Trophoblast cell (in vitro differentiated cells and primary cell): ENCODE measurements at regions not wholly inside any gene's neighbourhood (a gene's known extent, or its start where the extent isn't known, plus 50 kb on each side); places are given as distances from the start of the nearest gene placed in this dataset.

Source experiments
- DNase-seq, 2 donors: peaks; one replicate each; pipeline ENCODE4 v3.0.0-alpha.2; 2016
- H2AFZ ChIP-seq: 2 replicates; pipeline ENCODE4 v1.6.1; 2013; ENCODE audit warnings: low read length, moderate library complexity, mild to moderate bottlenecking; ENCODE audit not compliant: insufficient read depth, poor library complexity
- H2AK5ac ChIP-seq: 2 replicates; pipeline ENCODE4 v1.6.1; 2013; ENCODE audit warnings: mild to moderate bottlenecking, low read length
- H2BK120ac ChIP-seq: 2 replicates; pipeline ENCODE4 v1.6.1; 2013; ENCODE audit warnings: low read length, mild to moderate bottlenecking, moderate library complexity; ENCODE audit not compliant: insufficient read depth, poor library complexity
- H2BK12ac ChIP-seq: 2 replicates; pipeline ENCODE4 v1.6.1; 2013; ENCODE audit warnings: mild to moderate bottlenecking, low read length, moderate library complexity
- H2BK5ac ChIP-seq: 2 replicates; pipeline ENCODE4 v1.6.1; 2013; ENCODE audit warnings: low read length, low read depth, moderate library complexity, mild to moderate bottlenecking; ENCODE audit not compliant: poor library complexity
- H3K14ac ChIP-seq: 2 replicates; pipeline ENCODE4 v1.6.1; 2013; ENCODE audit warnings: mild to moderate bottlenecking, low read length
- H3K18ac ChIP-seq: 2 replicates; pipeline ENCODE4 v1.6.1; 2013; ENCODE audit warnings: mild to moderate bottlenecking, low read length
- H3K23ac ChIP-seq: 2 replicates; pipeline ENCODE4 v1.6.1; 2013; ENCODE audit warnings: low read length
- H3K27ac ChIP-seq: 2 replicates; pipeline ENCODE4 v1.5.1; 2013; ENCODE audit warnings: low read depth, mild to moderate bottlenecking, inconsistent platforms, low read length, moderate library complexity
- H3K27me3 ChIP-seq: 2 replicates; pipeline ENCODE4 v1.6.1; 2013; ENCODE audit warnings: inconsistent platforms, mild to moderate bottlenecking, low read length, moderate library complexity; ENCODE audit not compliant: insufficient read depth
- H3K36me3 ChIP-seq, 2 experiments: 1 replicate in 1 of 2; 2 replicates in 1 of 2; pipeline ENCODE4 v1.6.1; 2013; ENCODE audit warnings: low read length in 2 of 2, mild to moderate bottlenecking in 2 of 2, moderate library complexity in 1 of 2; ENCODE audit not compliant: insufficient read depth in 2 of 2, control insufficient read depth in 1 of 2
- H3K4ac ChIP-seq: 2 replicates; pipeline ENCODE4 v1.6.1; 2013; ENCODE audit warnings: low read depth, mild to moderate bottlenecking, low read length, moderate library complexity
- H3K4me1 ChIP-seq, 2 experiments: 1 replicate in 1 of 2; 2 replicates in 1 of 2; pipeline ENCODE4 v1.6.1; 2013; ENCODE audit warnings: low read length in 2 of 2, mild to moderate bottlenecking in 2 of 2, moderate library complexity in 1 of 2; ENCODE audit not compliant: insufficient read depth in 2 of 2, control insufficient read depth in 1 of 2
- H3K4me2 ChIP-seq: 2 replicates; pipeline ENCODE4 v1.6.1; 2013; ENCODE audit warnings: inconsistent platforms, mild to moderate bottlenecking, low read length, moderate library complexity
- H3K4me3 ChIP-seq: 2 replicates; pipeline ENCODE4 v1.5.1; 2013; ENCODE audit warnings: mild to moderate bottlenecking, low read depth, low read length, inconsistent platforms
- H3K79me1 ChIP-seq: one replicate; pipeline ENCODE4 v1.6.1; 2013; ENCODE audit warnings: low read length
- H3K79me2 ChIP-seq: 2 replicates; pipeline ENCODE4 v1.6.1; 2013; ENCODE audit warnings: low read length, mild to moderate bottlenecking; ENCODE audit not compliant: control insufficient read depth, insufficient read depth, poor library complexity
- H3K9ac ChIP-seq: 2 replicates; pipeline ENCODE4 v1.6.1; 2013; ENCODE audit warnings: mild to moderate bottlenecking, low read length
- H3K9me3 ChIP-seq: 2 replicates; pipeline ENCODE4 v1.6.1; 2013; ENCODE audit warnings: low read depth, mild to moderate bottlenecking, control low read depth, inconsistent platforms, low read length; ENCODE audit not compliant: insufficient read depth
- H4K12ac ChIP-seq: 2 replicates; pipeline ENCODE4 v1.6.1; 2013; ENCODE audit warnings: low read depth, mild to moderate bottlenecking, low read length, moderate library complexity
- H4K8ac ChIP-seq: 2 replicates; pipeline ENCODE4 v1.6.1; 2013; ENCODE audit warnings: low read depth, mild to moderate bottlenecking, low read length, moderate library complexity
- H4K91ac ChIP-seq: one replicate; pipeline ENCODE4 v1.6.1; 2013; ENCODE audit warnings: low read depth, mild to moderate bottlenecking, low read length, moderate library complexity
- WGBS: extraction: QIAGEN DNeasy Blood & Tissue Kit; methylation state at CpG from one replicate; pipeline ENCODE4 v1.1.7; 2013; ENCODE audit warnings: missing lambda C conversion rate; ENCODE audit not compliant: insufficient read length, insufficient coverage; ENCODE audit errors: extremely low coverage; 5-methylcytosine and 5-hydroxymethylcytosine counted together

- Histone ChIP-seq H3K79me2 (no peaks in the 10 kb centered on the region), H3K9ac (no peak overlapping the region), H3K9me3 (no peaks in the 10 kb centered on the region), H4K8ac (no peak overlapping the region), H4K12ac (no peak overlapping the region), H3K23ac (no peak overlapping the region), H2BK5ac (no peak overlapping the region), H3K27me3 (no peaks in the 10 kb centered on the region), H2BK120ac (no peak overlapping the region), H3K27ac (no peak overlapping the region), H3K36me3 (no peaks in the 10 kb centered on the region), H3K4me3 (no peak overlapping the region), H3K4me2 (no peak overlapping the region), H3K4ac (no peak overlapping the region), H3K79me1 (no peaks in the 10 kb centered on the region), H3K14ac (no peak overlapping the region), H2AK5ac (no peak overlapping the region), H4K91ac (no peak overlapping the region), H3K4me1 (no peaks in the 10 kb centered on the region), H2BK12ac (no peak overlapping the region), H2AFZ (no peak overlapping the region), H3K18ac (no peak overlapping the region)
- no peak for DNase-seq
- no CpG with 5 or more reads among the region's 2 CpGs for WGBS
Measured at GRCh38 chr9:86775718-86776117, 171.6 kb downstream of the GAS1 start.

- Histone ChIP-seq H3K4me2 (no peak overlapping the region), H3K79me1 (no peaks in the 10 kb centered on the region), H2BK120ac (no peak overlapping the region), H3K14ac (no peak overlapping the region), H3K79me2 (no peaks in the 10 kb centered on the region), H2BK5ac (no peak overlapping the region), H4K8ac (no peak overlapping the region), H3K9me3 (no peaks in the 10 kb centered on the region), H2BK12ac (no peak overlapping the region), H3K4ac (no peak overlapping the region), H4K12ac (no peak overlapping the region), H3K27ac (no peak overlapping the region), H2AFZ (no peak overlapping the region), H3K27me3 (no peaks in the 10 kb centered on the region), H3K4me1 (no peaks in the 10 kb centered on the region), H3K4me3 (no peak overlapping the region), H3K9ac (no peak overlapping the region), H2AK5ac (no peak overlapping the region), H3K36me3 (no peaks in the 10 kb centered on the region), H3K23ac (no peak overlapping the region), H4K91ac (no peak overlapping the region), H3K18ac (no peak overlapping the region)
- WGBS = no CpG with 5 or more reads among the region's 4 CpGs
- DNase-seq = no peak
Measured at GRCh38 chr9:86774116-86774515, 173.2 kb downstream of the GAS1 start.

- H3K4me1 ChIP-seq = no peaks in the 10 kb centered on the region
Measured at GRCh38 chr9:86773422-86773945, 173.8 kb downstream of the GAS1 start.

GRCh38 chr9:86772635-86772993 is 174.7 kb downstream of the GAS1 start:
- H4K12ac ChIP-seq = no peak overlapping the region
- no peaks in the 10 kb centered on the region for H3K27me3 ChIP-seq
- no peaks in the 10 kb centered on the region for H3K79me1 ChIP-seq
- H3K36me3 ChIP-seq = no peaks in the 10 kb centered on the region
- no peak overlapping the region for H2BK12ac ChIP-seq
- no peak overlapping the region for H3K9ac ChIP-seq
- H3K27ac ChIP-seq = no peak overlapping the region
- H3K4me1 ChIP-seq = peaks cover 0 to 5% of the 10 kb centered on the region in 2 experiments
- no peak overlapping the region for H2BK5ac ChIP-seq
- no peak overlapping the region for H3K18ac ChIP-seq
- WGBS = no CpG with 5 or more reads among the region's 4 CpGs
- no peaks in the 10 kb centered on the region for H3K9me3 ChIP-seq
- no peak overlapping the region for H2BK120ac ChIP-seq
- no peak overlapping the region for H3K4ac ChIP-seq
- no peak overlapping the region for H2AK5ac ChIP-seq
- DNase-seq = no peak
- H3K14ac ChIP-seq = no peak overlapping the region
- H3K4me2 ChIP-seq = no peak overlapping the region
- H4K8ac ChIP-seq = no peak overlapping the region
- no peak overlapping the region for H2AFZ ChIP-seq
- H3K79me2 ChIP-seq = no peaks in the 10 kb centered on the region
- no peak overlapping the region for H3K23ac ChIP-seq
- no peak overlapping the region for H3K4me3 ChIP-seq
- no peak overlapping the region for H4K91ac ChIP-seq

More at GRCh38 chr9:86773422-86773945, 173.8 kb downstream of the GAS1 start:
- Histone ChIP-seq H2BK5ac (no peak overlapping the region), H4K12ac (no peak overlapping the region), H4K91ac (no peak overlapping the region), H3K9ac (no peak overlapping the region), H3K14ac (no peak overlapping the region), H3K9me3 (no peaks in the 10 kb centered on the region), H3K4me3 (no peak overlapping the region), H2AK5ac (no peak overlapping the region), H2AFZ (no peak overlapping the region), H3K27me3 (no peaks in the 10 kb centered on the region), H3K36me3 (no peaks in the 10 kb centered on the region), H4K8ac (no peak overlapping the region), H2BK12ac (no peak overlapping the region), H3K4me2 (no peak overlapping the region), H2BK120ac (no peak overlapping the region), H3K23ac (no peak overlapping the region), H3K79me2 (no peaks in the 10 kb centered on the region), H3K27ac (no peak overlapping the region), H3K4ac (no peak overlapping the region), H3K79me1 (no peaks in the 10 kb centered on the region), H3K18ac (no peak overlapping the region)
- no CpG with 5 or more reads among the region's 6 CpGs for WGBS
- no peak for DNase-seq
